WTC11 (cell line): ENCODE measurements at regions not wholly inside any gene's neighbourhood (a gene's known extent, or its start where the extent isn't known, plus 50 kb on each side); places are given as distances from the start of the nearest gene placed in this dataset.

Experiments
- ATAC-seq: fragments of 200-7000 bp; cut with Tn5 transposase; 2 replicates; pipeline ENCODE4 v1.10.0; 2021; ENCODE audit warnings: mild to moderate bottlenecking, moderate library complexity
- CTCF ChIA-PET: fragments of 300-600 bp; sonication (Branson Sonifier 250); formaldehyde crosslinking; loops from one replicate; lab custom pipeline; 2021; ENCODE audit warnings: antibody characterized with exemption; lab: Charles Lee
- POLR2A ChIA-PET: fragments of 350-600 bp; sonication (Branson Sonifier 250); formaldehyde crosslinking; loops from one replicate; lab custom pipeline; 2021; ENCODE audit warnings: antibody characterized with exemption; lab: Charles Lee
- DNase-seq: peaks from one replicate; pipeline ENCODE4 v3.0.0; 2021; ENCODE audit warnings: low spot score
- H3K27ac Mint-ChIP-seq: 2 replicates; pipeline ENCODE4 v1.8.0; 2021; ENCODE audit warnings: mixed read lengths
- H3K27me3 Mint-ChIP-seq: 2 replicates; pipeline ENCODE4 v1.8.0; 2021; ENCODE audit warnings: low read depth, mild to moderate bottlenecking, moderate library complexity, mixed read lengths
- H3K36me3 Mint-ChIP-seq: 2 replicates; pipeline ENCODE4 v1.8.0; 2021; ENCODE audit warnings: mixed read lengths
- H3K4me1 Mint-ChIP-seq: 2 replicates; pipeline ENCODE4 v1.8.0; 2022; ENCODE audit warnings: mixed read lengths
- H3K4me3 Mint-ChIP-seq: 2 replicates; pipeline ENCODE4 v1.8.0; 2021; ENCODE audit warnings: mild to moderate bottlenecking, moderate library complexity, mixed read lengths
- H3K9me3 Mint-ChIP-seq: 2 replicates; pipeline ENCODE4 v1.8.0; 2021; ENCODE audit warnings: mixed read lengths
- AFF4 ChIP-seq: sonication (generic); formaldehyde crosslinking; IDR thresholded peaks from 2 replicates; pipeline ENCODE4 v1.8.1; 2023; ENCODE audit warnings: mild to moderate bottlenecking, missing genetic modification reagents, borderline replicate concordance
- ARID4B ChIP-seq: sonication (generic); formaldehyde crosslinking; IDR thresholded peaks from 2 replicates; pipeline ENCODE4 v1.8.0; 2023; ENCODE audit warnings: missing genetic modification reagents, mild to moderate bottlenecking, borderline replicate concordance
- ELF4 ChIP-seq: sonication (generic); formaldehyde crosslinking; IDR thresholded peaks from 2 replicates; pipeline ENCODE4 v1.8.1; 2022; ENCODE audit warnings: low read depth, mild to moderate bottlenecking, moderate library complexity, missing genetic modification reagents
- EMX1 ChIP-seq: fragments of 250-450 bp; sonication (Bioruptor Pico); IDR thresholded peaks from 2 replicates; pipeline ENCODE4 v1.8.0; 2021; ENCODE audit warnings: mild to moderate bottlenecking
- ESRRA ChIP-seq: sonication (generic); formaldehyde crosslinking; IDR thresholded peaks from 2 replicates; pipeline ENCODE4 v1.8.1; 2022; ENCODE audit warnings: mild to moderate bottlenecking, missing genetic modification reagents, borderline replicate concordance
- HMGA2 ChIP-seq: fragments of 250-450 bp; sonication (Bioruptor Pico); IDR thresholded peaks from 2 replicates; pipeline ENCODE4 v1.4.0; 2021; ENCODE audit warnings: mild to moderate bottlenecking, moderate library complexity
- KAT7 ChIP-seq: sonication (generic); formaldehyde crosslinking; IDR thresholded peaks from 2 replicates; pipeline ENCODE4 v1.8.1; 2023; ENCODE audit warnings: missing genetic modification reagents, mild to moderate bottlenecking, borderline replicate concordance
- RELA ChIP-seq: sonication (generic); formaldehyde crosslinking; IDR thresholded peaks from 2 replicates; pipeline ENCODE4 v1.8.1; 2022; ENCODE audit warnings: missing genetic modification reagents, mild to moderate bottlenecking, borderline replicate concordance
- USF2 ChIP-seq: sonication (generic); formaldehyde crosslinking; IDR thresholded peaks from 2 replicates; pipeline ENCODE4 v1.8.1; 2023; ENCODE audit warnings: mild to moderate bottlenecking, missing genetic modification reagents, moderate library complexity
- ZBTB43 ChIP-seq: sonication (generic); formaldehyde crosslinking; IDR thresholded peaks from 2 replicates; pipeline ENCODE4 v1.8.1; 2023; ENCODE audit warnings: mild to moderate bottlenecking, missing genetic modification reagents
- ZNF138 ChIP-seq: sonication (generic); formaldehyde crosslinking; conservative IDR thresholded peaks from 2 replicates; pipeline ENCODE4 v1.8.1; 2022; ENCODE audit warnings: mild to moderate bottlenecking, moderate library complexity, missing genetic modification reagents
- ZNF263 ChIP-seq: sonication (generic); formaldehyde crosslinking; IDR thresholded peaks from 2 replicates; pipeline ENCODE4 v1.8.1; 2022; ENCODE audit warnings: low read depth, mild to moderate bottlenecking, moderate library complexity, missing genetic modification reagents
- ZNF425 ChIP-seq: fragments of 250-450 bp; sonication (Bioruptor Pico); conservative IDR thresholded peaks from 2 replicates; pipeline ENCODE4 v1.9.0; 2021; ENCODE audit warnings: mild to moderate bottlenecking

- no peak for TF ChIP-seq ARID4B
- TF ChIP-seq AFF4 = no peak
- no peak for TF ChIP-seq ZBTB43 (CRISPR knock-in tag)
- TF ChIP-seq ZNF425 (CRISPR knock-in tag) = no peak
These were observed 411.6 kb downstream of the RPS24 start (continued) for GRCh38 chr10:78445308-78445707.

- no peaks in the 10 kb centered on the region for H3K9me3 Mint-ChIP-seq
- H3K27me3 Mint-ChIP-seq = no peaks in the 10 kb centered on the region; the same call in 1 of the 2 replicates
- DNase-seq = no peak
- ATAC-seq = no peak
- no peak overlapping the region for H3K4me3 Mint-ChIP-seq
- POLR2A ChIA-PET = no interaction called here
- CTCF ChIA-PET = no interaction called here
- H3K4me1 Mint-ChIP-seq = peaks cover 8% of the 10 kb centered on the region
- TF ChIP-seq RELA (no peak), KAT7 (CRISPR knock-in tag) (no peak), EMX1 (no peak), ESRRA (CRISPR knock-in tag) (no peak)
- H3K27ac Mint-ChIP-seq = no peak overlapping the region
- no peaks in the 10 kb centered on the region for H3K36me3 Mint-ChIP-seq
These were observed 414.8 kb downstream of the RPS24 start for GRCh38 chr10:78448470-78448869.

GRCh38 chr10:78448994-78449418, 415.3 kb downstream of the RPS24 start:
- peaks cover 8% of the 10 kb centered on the region for H3K4me1 Mint-ChIP-seq
- TF ChIP-seq ZNF263 (CRISPR knock-in tag) (no peak), HMGA2 (CRISPR knock-in tag) (no peak), ZNF138 (CRISPR knock-in tag) (no peak), ELF4 (CRISPR knock-in tag) (no peak), USF2 (peak; percentile 22; the same call in 1 of the 2 replicates)
- no peak overlapping the region for H3K27ac Mint-ChIP-seq

More at GRCh38 chr10:78448994-78449418, 415.3 kb downstream of the RPS24 start:
- no peak overlapping the region for H3K4me3 Mint-ChIP-seq
- H3K27me3 Mint-ChIP-seq = no peaks in the 10 kb centered on the region; the same call in 1 of the 2 replicates
- no peak for ATAC-seq
- no peak for DNase-seq
- POLR2A ChIA-PET = no interaction called here
- CTCF ChIA-PET = no interaction called here
- no peaks in the 10 kb centered on the region for H3K9me3 Mint-ChIP-seq
- no peaks in the 10 kb centered on the region for H3K36me3 Mint-ChIP-seq
